Thyroid gland (tissue), 4 donors: ENCODE measurements at regions not wholly inside any gene's neighbourhood (a gene's known extent, or its start where the extent isn't known, plus 50 kb on each side); places are given as distances from the start of the nearest gene placed in this dataset.

ENCODE experiments used
- DNase-seq, 2 donors: peaks; one replicate each; pipeline ENCODE4 v3.0.0-alpha.2; 2019
- H3K27ac ChIP-seq, 3 donors: fragments of 200-600 bp; sonication (generic); 1 replicate in 2 of 3; 2 replicates in 1 of 3; pipeline ENCODE4 v1.5.1; 2016 to 2019; ENCODE audit warnings: mild to moderate bottlenecking in 1 of 3, moderate library complexity in 1 of 3
- H3K27me3 ChIP-seq: fragments of 200-600 bp; sonication (generic); one replicate; pipeline ENCODE4 v1.5.1; 2019
- H3K36me3 ChIP-seq, 2 donors: fragments of 200-600 bp; sonication (generic); one replicate each; pipeline ENCODE4 v1.5.1; 2016 to 2019
- H3K4me1 ChIP-seq, 2 donors: fragments of 200-600 bp; sonication (generic); one replicate each; pipeline ENCODE4 v1.5.1; 2017 to 2019
- H3K4me3 ChIP-seq, 3 donors: fragments of 200-600 bp; sonication (generic); replicated peaks in 1 of 3; 1 replicate in 2 of 3; 2 replicates in 1 of 3; pipeline ENCODE4 v1.5.1; 2016; ENCODE audit warnings: mild to moderate bottlenecking in 1 of 3
- H3K9me3 ChIP-seq: fragments of 200-600 bp; sonication (generic); one replicate; pipeline ENCODE4 v1.5.1; 2017
- CTCF ChIP-seq, 6 experiments: fragments of 200-600 bp in 3 of 6; fragments of 450-650 bp in 3 of 6; sonication (generic) in 3 of 6; IDR thresholded peaks; one replicate each; pipeline ENCODE4 v1.5.1; 2016 to 2019; ENCODE audit warnings: antibody characterized with exemption in 6 of 6, mild to moderate bottlenecking in 2 of 6, inconsistent platforms in 1 of 6, moderate library complexity in 1 of 6
- POLR2A ChIP-seq, 2 donors: fragments of 450-650 bp; IDR thresholded peaks; one replicate each; pipeline ENCODE4 v1.6.1; 2017; ENCODE audit warnings: antibody characterized with exemption in 2 of 2, mild to moderate bottlenecking in 2 of 2, moderate library complexity in 1 of 2
- WGBS, 2 donors: methylation state at CpG; one replicate each; pipeline ENCODE4 v1.1.5; 2017; 5-methylcytosine and 5-hydroxymethylcytosine counted together
- intact Hi-C: fragments of 100-400 bp; cut with DNase I; formaldehyde crosslinking; loops from one replicate; pipeline ENCODE4 v1.15.1; 2023

GRCh38 chr10:56585447-56586171 is 224.6 kb upstream of the ZWINT start:
- intact Hi-C loops = no loop called here
- H3K4me1 ChIP-seq = no peaks in the 10 kb centered on the region
- H3K27me3 ChIP-seq = no peaks in the 10 kb centered on the region
- no peaks in the 10 kb centered on the region for H3K9me3 ChIP-seq
- WGBS, 2 donors = 85 to 91% methylated on average over 4 of the region's 4 CpGs
- no peak for DNase-seq
- no peaks in the 10 kb centered on the region for H3K36me3 ChIP-seq
- no peak for TF ChIP-seq CTCF (IDR thresholded peaks at IDR 0.05)
- TF ChIP-seq POLR2A (IDR thresholded peaks at IDR 0.05) = no peak
- no peak overlapping the region for H3K27ac ChIP-seq
- no peak overlapping the region for H3K4me3 ChIP-seq

- TF ChIP-seq CTCF (IDR thresholded peaks at IDR 0.05) = no peak
- no peak for TF ChIP-seq POLR2A (IDR thresholded peaks at IDR 0.05)
- H3K9me3 ChIP-seq = no peaks in the 10 kb centered on the region
- H3K4me1 ChIP-seq = no peaks in the 10 kb centered on the region
- no peak overlapping the region for H3K4me3 ChIP-seq
- intact Hi-C loops = no loop called here
- DNase-seq = no peak
- no peak overlapping the region for H3K27ac ChIP-seq
- 64 to 71% methylated on average over 1 of the region's 1 CpG for WGBS, 2 donors
- H3K36me3 ChIP-seq = no peaks in the 10 kb centered on the region
- H3K27me3 ChIP-seq = no peaks in the 10 kb centered on the region
These were observed 222.3 kb upstream of the ZWINT start for GRCh38 chr10:56583316-56583715.

- intact Hi-C loops = no loop called here
- TF ChIP-seq CTCF (IDR thresholded peaks at IDR 0.05) = no peak
- no peak for TF ChIP-seq POLR2A (IDR thresholded peaks at IDR 0.05)
These were observed 206.5 kb upstream of the ZWINT start for GRCh38 chr10:56567580-56567979.

GRCh38 chr10:56561336-56561735 is 200.3 kb upstream of the ZWINT start:
- Histone ChIP-seq H3K27me3 (no peaks in the 10 kb centered on the region), H3K4me3 (no peak overlapping the region), H3K4me1 (no peaks in the 10 kb centered on the region), H3K36me3 (no peaks in the 10 kb centered on the region), H3K27ac (no peak overlapping the region), H3K9me3 (no peaks in the 10 kb centered on the region)
- TF ChIP-seq POLR2A (IDR thresholded peaks at IDR 0.05) (no peak), CTCF (IDR thresholded peaks at IDR 0.05) (no peak)
- no peak for DNase-seq
- WGBS, 2 donors = 81% methylated on average over 3 of the region's 3 CpGs
- intact Hi-C loops = no loop called here

More at GRCh38 chr10:56567580-56567979, 206.5 kb upstream of the ZWINT start:
- no peak overlapping the region for H3K4me3 ChIP-seq
- H3K4me1 ChIP-seq = no peaks in the 10 kb centered on the region
- WGBS, 2 donors = 87 to 100% methylated on average over 1 of the region's 1 CpG
- H3K27me3 ChIP-seq = no peaks in the 10 kb centered on the region
- no peaks in the 10 kb centered on the region for H3K9me3 ChIP-seq
- no peak overlapping the region for H3K27ac ChIP-seq
- no peaks in the 10 kb centered on the region for H3K36me3 ChIP-seq
- no peak for DNase-seq

- DNase-seq = no peak
- no peak overlapping the region for H3K27ac ChIP-seq
- TF ChIP-seq CTCF (IDR thresholded peaks at IDR 0.05) = no peak
- TF ChIP-seq POLR2A (IDR thresholded peaks at IDR 0.05) = no peak
- WGBS, 2 donors = 78 to 79% methylated on average over 9 of the region's 9 CpGs
- no peaks in the 10 kb centered on the region for H3K9me3 ChIP-seq
- no peaks in the 10 kb centered on the region for H3K4me1 ChIP-seq
- H3K4me3 ChIP-seq = no peak overlapping the region
- H3K27me3 ChIP-seq = no peaks in the 10 kb centered on the region
- no peaks in the 10 kb centered on the region for H3K36me3 ChIP-seq
- intact Hi-C loops = no loop called here
These were observed 190.0 kb upstream of the ZWINT start for GRCh38 chr10:56551037-56551436.
